ENCODE measurements at regions not wholly inside any gene's neighbourhood (a gene's known extent, or its start where the extent isn't known, plus 50 kb on each side); places are given as distances from the start of the nearest gene placed in this dataset.

GRCh38 chr5:106957336-106957735 is 713.4 kb downstream of the EFNA5 start:
- DNase-seq (ENCODE audit: low read depth): no peak
- H3K4me3 ChIP-seq (ENCODE audit: low read length): no peak overlapping the region
- TF ChIP-seq CTCF (conservative IDR thresholded peaks at IDR 0.05; ENCODE audit: low read length): no peak

DNA sequence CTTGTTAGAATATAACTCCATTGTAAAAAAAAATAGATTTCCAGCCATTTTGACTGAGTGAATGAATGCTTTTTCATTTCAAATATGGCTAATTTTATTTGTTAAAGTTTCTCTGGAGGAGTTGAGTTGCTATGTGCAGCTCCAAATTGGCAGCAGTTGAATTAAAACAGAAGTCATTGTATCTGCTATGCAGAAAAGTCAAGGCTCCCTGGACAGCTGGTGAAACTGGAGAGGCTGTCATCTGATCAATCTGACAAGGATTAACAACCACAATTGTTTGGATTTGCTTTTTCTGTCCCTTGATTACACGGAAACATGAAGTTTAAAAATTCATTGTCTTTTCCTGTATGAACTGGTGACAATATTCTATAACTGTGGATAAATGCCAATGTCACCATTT is 713.9 kb downstream of the EFNA5 start:
- no peak for TF ChIP-seq CTCF (conservative IDR thresholded peaks at IDR 0.05; ENCODE audit: low read length)
- no peak overlapping the region for H3K4me3 ChIP-seq (ENCODE audit: low read length)
- DNase-seq (ENCODE audit: low read depth): no peak

GRCh38 chr5:106956187-106956586 is 714.5 kb downstream of the EFNA5 start:
- H3K4me3 ChIP-seq (ENCODE audit: low read length): no peak overlapping the region
- no peak for TF ChIP-seq CTCF (conservative IDR thresholded peaks at IDR 0.05; ENCODE audit: low read length)
- no peak for DNase-seq (ENCODE audit: low read depth)

DNA sequence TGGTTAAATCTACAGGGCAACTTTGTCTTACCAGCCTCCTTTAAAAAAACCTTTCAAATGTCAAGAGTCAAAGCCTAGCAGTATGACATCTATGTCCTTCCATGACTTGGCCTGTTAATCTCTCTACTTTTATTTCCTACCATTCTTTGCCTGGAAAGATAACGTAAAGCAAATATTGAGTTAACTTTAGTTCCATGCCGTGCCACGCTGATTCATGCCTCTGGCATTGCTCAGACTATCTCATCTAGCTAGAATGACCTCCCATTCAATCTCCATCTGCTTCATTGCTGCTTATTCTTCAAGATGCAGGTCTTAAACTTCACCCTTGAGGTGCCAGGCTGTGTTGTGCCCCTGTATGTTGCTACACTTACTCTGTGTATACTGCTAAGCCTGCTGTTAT is 729.8 kb downstream of the EFNA5 start:
- TF ChIP-seq CTCF (conservative IDR thresholded peaks at IDR 0.05; ENCODE audit: low read length): no peak
- H3K4me3 ChIP-seq (ENCODE audit: low read length): no peak overlapping the region
- no peak for DNase-seq (ENCODE audit: low read depth)

- H3K4me3 ChIP-seq (ENCODE audit: low read length): no peak overlapping the region
- no peak for DNase-seq (ENCODE audit: low read depth)
- no peak for TF ChIP-seq CTCF (conservative IDR thresholded peaks at IDR 0.05; ENCODE audit: low read length)
These were observed 730.4 kb downstream of the EFNA5 start for GRCh38 chr5:106940301-106940846.

DNA sequence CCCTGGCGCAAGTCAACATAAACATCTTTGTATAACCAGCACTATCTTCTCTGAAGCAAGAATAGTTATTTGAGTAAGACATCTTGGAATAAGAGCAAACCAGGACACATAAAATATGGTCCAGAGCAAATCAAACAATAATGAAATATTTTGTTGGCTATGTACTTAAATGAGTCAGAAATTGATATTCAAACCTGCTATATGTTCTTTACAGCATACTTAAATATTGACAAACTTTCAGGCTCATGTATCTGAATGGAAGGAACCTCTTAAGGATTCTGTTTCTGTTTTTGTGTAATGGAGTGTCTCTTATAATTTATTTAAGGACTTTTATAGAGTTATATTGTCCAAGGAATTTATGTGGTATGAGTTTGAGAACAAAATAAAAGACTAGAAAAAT is 747.3 kb downstream of the EFNA5 start:
- DNase-seq (ENCODE audit: low read depth): no peak
- H3K4me3 ChIP-seq (ENCODE audit: low read length): no peak overlapping the region
- no peak for TF ChIP-seq CTCF (conservative IDR thresholded peaks at IDR 0.05; ENCODE audit: low read length)

DNA sequence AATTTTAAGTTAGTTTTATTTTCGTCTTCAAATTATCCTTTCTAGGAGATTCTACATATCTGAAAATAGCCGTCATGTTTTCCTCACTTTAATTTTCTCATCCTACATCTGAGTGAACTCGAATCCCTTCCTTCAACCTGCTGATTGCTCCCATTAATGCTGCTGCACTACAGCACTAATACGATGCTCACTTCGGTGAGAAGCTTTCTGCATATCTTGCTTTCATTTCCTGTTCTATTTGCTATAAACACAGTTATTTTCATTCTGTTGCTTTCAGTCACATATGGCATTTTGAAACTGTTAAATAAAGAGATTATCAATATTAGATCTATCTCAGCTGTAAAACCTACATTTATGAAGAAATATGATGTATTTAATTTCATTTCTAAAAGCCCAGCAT is 749.2 kb downstream of the EFNA5 start:
- DNase-seq (ENCODE audit: low read depth): no peak
- no peak overlapping the region for H3K4me3 ChIP-seq (ENCODE audit: low read length)
- no peak for TF ChIP-seq CTCF (conservative IDR thresholded peaks at IDR 0.05; ENCODE audit: low read length)
